ENCODE measurements at regions not wholly inside any gene's neighbourhood (a gene's known extent, or its start where the extent isn't known, plus 50 kb on each side); places are given as distances from the start of the nearest gene placed in this dataset.

GRCh38 chr2:5437375-5437774 lies 254.8 kb upstream of the SOX11 start:
- intact Hi-C loops (cut with DNase I, micrococcal nuclease), result no loop called here
- TF ChIP-seq, protein P1, sequence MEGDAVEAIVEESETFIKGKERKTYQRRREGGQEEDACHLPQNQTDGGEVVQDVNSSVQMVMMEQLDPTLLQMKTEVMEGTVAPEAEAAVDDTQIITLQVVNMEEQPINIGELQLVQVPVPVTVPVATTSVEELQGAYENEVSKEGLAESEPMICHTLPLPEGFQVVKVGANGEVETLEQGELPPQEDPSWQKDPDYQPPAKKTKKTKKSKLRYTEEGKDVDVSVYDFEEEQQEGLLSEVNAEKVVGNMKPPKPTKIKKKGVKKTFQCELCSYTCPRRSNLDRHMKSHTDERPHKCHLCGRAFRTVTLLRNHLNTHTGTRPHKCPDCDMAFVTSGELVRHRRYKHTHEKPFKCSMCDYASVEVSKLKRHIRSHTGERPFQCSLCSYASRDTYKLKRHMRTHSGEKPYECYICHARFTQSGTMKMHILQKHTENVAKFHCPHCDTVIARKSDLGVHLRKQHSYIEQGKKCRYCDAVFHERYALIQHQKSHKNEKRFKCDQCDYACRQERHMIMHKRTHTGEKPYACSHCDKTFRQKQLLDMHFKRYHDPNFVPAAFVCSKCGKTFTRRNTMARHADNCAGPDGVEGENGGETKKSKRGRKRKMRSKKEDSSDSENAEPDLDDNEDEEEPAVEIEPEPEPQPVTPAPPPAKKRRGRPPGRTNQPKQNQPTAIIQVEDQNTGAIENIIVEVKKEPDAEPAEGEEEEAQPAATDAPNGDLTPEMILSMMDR (IDR thresholded peaks at IDR 0.05), result no peak
- Mint-ChIP-seq H3K4me1 (ENCODE audit: low read depth) (no peaks in the 10 kb centered on the region), H3K4me3 (no peak overlapping the region), H3K27me3 (no peaks in the 10 kb centered on the region), H3K36me3 (ENCODE audit: low read depth) (no peaks in the 10 kb centered on the region), H3K9me3 (no peaks in the 10 kb centered on the region), H3K27ac (no peak overlapping the region)
- Histone ChIP-seq H3K36me3 (ENCODE audit: insufficient read depth, low read length) (no peaks in the 10 kb centered on the region), H3K4me1 (ENCODE audit: insufficient read depth, low read length) (no peaks in the 10 kb centered on the region), H3K27me3 (ENCODE audit: control insufficient read depth in 1 of 2, insufficient read depth in 2 of 2, low read length in 2 of 2) (no peaks in the 10 kb centered on the region), H3K9me3 (ENCODE audit: control insufficient read depth in 1 of 2, insufficient read depth in 1 of 2, low read length in 2 of 2) (no peaks in the 10 kb centered on the region), H3K4me3 (ENCODE audit: low read length) (no peak overlapping the region), H3K27ac (ENCODE audit: low read depth in 1 of 2, low read length in 2 of 2) (no peak overlapping the region)
- DNase-seq, result no peak
- POLR2A ChIA-PET, result no interaction called here
- CTCF ChIA-PET, result no interaction called here
- ATAC-seq (ENCODE audit: poor library complexity), result no peak

GRCh38 chr2:5440174-5440573 lies 252.0 kb upstream of the SOX11 start:
- Histone ChIP-seq H3K27ac (ENCODE audit: low read depth in 1 of 2, low read length in 2 of 2) (no peak overlapping the region), H3K27me3 (ENCODE audit: control insufficient read depth in 1 of 2, insufficient read depth in 2 of 2, low read length in 2 of 2) (no peaks in the 10 kb centered on the region), H3K4me1 (ENCODE audit: insufficient read depth, low read length) (no peaks in the 10 kb centered on the region), H3K36me3 (ENCODE audit: insufficient read depth, low read length) (no peaks in the 10 kb centered on the region), H3K9me3 (ENCODE audit: control insufficient read depth in 1 of 2, insufficient read depth in 1 of 2, low read length in 2 of 2) (peaks cover 0 to 10% of the 10 kb centered on the region in 2 experiments), H3K4me3 (ENCODE audit: low read length) (no peak overlapping the region)
- intact Hi-C loops (cut with DNase I, micrococcal nuclease), result no loop called here
- Mint-ChIP-seq H3K4me1 (ENCODE audit: low read depth) (no peaks in the 10 kb centered on the region), H3K9me3 (peaks cover 2% of the 10 kb centered on the region), H3K27me3 (no peaks in the 10 kb centered on the region), H3K36me3 (ENCODE audit: low read depth) (no peaks in the 10 kb centered on the region), H3K27ac (no peak overlapping the region), H3K4me3 (no peak overlapping the region)
- TF ChIP-seq, protein P1 (IDR thresholded peaks at IDR 0.05), result no peak
- ATAC-seq (ENCODE audit: poor library complexity) (no peak), DNase-seq (no peak)
- ChIA-PET CTCF (no interaction called here), POLR2A (no interaction called here)

- Histone ChIP-seq H3K36me3 (ENCODE audit: insufficient read depth, low read length) (no peaks in the 10 kb centered on the region), H3K9me3 (ENCODE audit: control insufficient read depth in 1 of 2, insufficient read depth in 1 of 2, low read length in 2 of 2) (peaks cover 0 to 10% of the 10 kb centered on the region in 2 experiments), H3K4me1 (ENCODE audit: insufficient read depth, low read length) (no peaks in the 10 kb centered on the region), H3K27me3 (ENCODE audit: control insufficient read depth in 1 of 2, insufficient read depth in 2 of 2, low read length in 2 of 2) (no peaks in the 10 kb centered on the region), H3K4me3 (ENCODE audit: low read length) (no peak overlapping the region), H3K27ac (ENCODE audit: low read depth in 1 of 2, low read length in 2 of 2) (no peak overlapping the region)
- no peak overlapping the region for H3K27ac Mint-ChIP-seq
- H3K4me3 Mint-ChIP-seq, result no peak overlapping the region
- peaks cover 2% of the 10 kb centered on the region for H3K9me3 Mint-ChIP-seq
- ChIA-PET POLR2A (no interaction called here), CTCF (no interaction called here)
- DNase-seq, result no peak
- TF ChIP-seq, protein P1 (IDR thresholded peaks at IDR 0.05), result no peak
- H3K36me3 Mint-ChIP-seq (ENCODE audit: low read depth), result no peaks in the 10 kb centered on the region
- intact Hi-C loops (cut with DNase I, micrococcal nuclease), result no loop called here
- no peak for ATAC-seq (ENCODE audit: poor library complexity)
- H3K4me1 Mint-ChIP-seq (ENCODE audit: low read depth), result no peaks in the 10 kb centered on the region
- H3K27me3 Mint-ChIP-seq, result no peaks in the 10 kb centered on the region
Observed at GRCh38 chr2:5442736-5443135, 249.4 kb upstream of the SOX11 start.

Measured in CD4-positive, alpha-beta T cell (primary cell).